ENCODE measurements at regions not wholly inside any gene's neighbourhood (a gene's known extent, or its start where the extent isn't known, plus 50 kb on each side); places are given as distances from the start of the nearest gene placed in this dataset.
"Not testable (repeated sequence)": the region's sequence is repeated elsewhere in the genome, so short reads cannot be mapped to it uniquely, and the experiment has no call there.

DNA sequence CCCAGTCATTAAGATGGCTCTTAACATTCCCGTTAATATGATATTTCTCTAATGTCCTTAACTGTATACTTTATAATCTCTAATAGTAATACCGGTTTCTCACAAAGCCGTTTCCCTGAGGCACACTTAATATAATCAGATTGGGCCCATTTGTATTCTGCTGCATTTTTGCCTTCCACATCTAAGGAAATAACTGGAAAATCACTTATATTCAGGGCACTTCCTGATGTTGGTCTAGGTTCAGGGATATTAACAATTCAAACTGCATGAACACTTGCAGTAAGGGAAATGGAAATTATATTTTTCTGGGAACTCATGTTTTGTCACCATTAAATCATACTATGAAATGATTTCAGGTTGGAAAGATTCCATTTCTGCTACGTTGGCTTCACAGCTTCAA, 119.8 kb downstream of the TPR start:
- ChIA-PET CTCF (interaction anchor here (1.4 kb wide), 1 partner anchor 19 kb away, joined by 3 read pairs; no protein-coding TSS in a partner anchor), POLR2A (no interaction called here)
- H3K4me3 ChIP-seq (ENCODE audit: low read depth, low read length) = no peak overlapping the region
- TF ChIP-seq, protein P1, sequence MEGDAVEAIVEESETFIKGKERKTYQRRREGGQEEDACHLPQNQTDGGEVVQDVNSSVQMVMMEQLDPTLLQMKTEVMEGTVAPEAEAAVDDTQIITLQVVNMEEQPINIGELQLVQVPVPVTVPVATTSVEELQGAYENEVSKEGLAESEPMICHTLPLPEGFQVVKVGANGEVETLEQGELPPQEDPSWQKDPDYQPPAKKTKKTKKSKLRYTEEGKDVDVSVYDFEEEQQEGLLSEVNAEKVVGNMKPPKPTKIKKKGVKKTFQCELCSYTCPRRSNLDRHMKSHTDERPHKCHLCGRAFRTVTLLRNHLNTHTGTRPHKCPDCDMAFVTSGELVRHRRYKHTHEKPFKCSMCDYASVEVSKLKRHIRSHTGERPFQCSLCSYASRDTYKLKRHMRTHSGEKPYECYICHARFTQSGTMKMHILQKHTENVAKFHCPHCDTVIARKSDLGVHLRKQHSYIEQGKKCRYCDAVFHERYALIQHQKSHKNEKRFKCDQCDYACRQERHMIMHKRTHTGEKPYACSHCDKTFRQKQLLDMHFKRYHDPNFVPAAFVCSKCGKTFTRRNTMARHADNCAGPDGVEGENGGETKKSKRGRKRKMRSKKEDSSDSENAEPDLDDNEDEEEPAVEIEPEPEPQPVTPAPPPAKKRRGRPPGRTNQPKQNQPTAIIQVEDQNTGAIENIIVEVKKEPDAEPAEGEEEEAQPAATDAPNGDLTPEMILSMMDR (IDR thresholded peaks at IDR 0.05; ENCODE audit: insufficient read depth, low read length, missing control alignments) = no peak
- DNase-seq (ENCODE audit: low read depth, low spot score) = no peak

DNA sequence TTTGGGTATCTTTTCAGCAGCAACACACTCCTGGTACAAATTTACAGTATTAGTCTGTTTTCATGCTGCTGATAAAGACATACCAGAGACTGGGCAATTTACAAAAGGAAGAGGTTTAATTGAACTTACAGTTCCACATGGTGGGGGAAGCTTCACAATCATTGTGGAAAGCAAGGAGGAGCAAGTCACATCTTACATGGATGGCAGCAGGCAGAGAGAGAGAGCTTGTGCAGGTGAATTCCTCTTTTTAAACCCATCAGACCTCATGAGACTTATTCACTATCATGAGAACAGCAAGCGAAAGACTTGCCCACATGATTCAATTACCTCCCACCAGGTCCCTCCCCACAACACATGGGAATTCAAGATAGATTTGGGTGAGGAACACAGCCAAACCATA, 124.5 kb downstream of the TPR start:
- TF ChIP-seq, protein P1 (IDR thresholded peaks at IDR 0.05; ENCODE audit: insufficient read depth, low read length, missing control alignments) = no peak
- POLR2A ChIA-PET = no interaction called here
- H3K4me3 ChIP-seq (ENCODE audit: low read depth, low read length) = no peak overlapping the region
- DNase-seq (ENCODE audit: low read depth, low spot score) = no peak
- CTCF ChIA-PET = interaction anchor here (1.6 to 1.7 kb wide), 2 partner anchors 10 to 18 kb away, joined by 3 to 4 read pairs; no protein-coding TSS in a partner anchor

GRCh38 chr1:186248608-186249007, 126.4 kb downstream of the TPR start:
- POLR2A ChIA-PET; CTCF ChIA-PET; DNase-seq (ENCODE audit: low read depth, low spot score); H3K4me3 ChIP-seq (ENCODE audit: low read depth, low read length): not testable (repeated sequence)

DNA sequence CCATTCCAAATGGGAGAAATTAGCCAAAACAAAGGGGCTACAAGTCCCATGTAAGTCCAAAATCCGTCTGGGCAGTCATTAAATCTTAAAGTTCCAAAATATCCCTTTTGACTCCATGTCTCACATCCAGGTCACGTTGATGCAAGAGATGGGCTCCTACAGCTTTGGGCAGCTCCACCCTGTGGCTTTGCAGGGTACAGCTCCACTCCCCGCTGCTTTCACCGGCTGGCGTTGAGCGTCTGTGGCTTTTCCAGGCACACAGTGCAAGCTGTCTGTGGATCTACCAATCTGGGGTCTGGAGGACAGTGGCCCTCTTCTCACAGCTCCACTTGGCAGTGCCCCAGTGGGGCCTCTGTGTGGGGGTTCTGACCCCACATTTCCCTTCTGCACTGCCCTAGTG, 130.2 kb downstream of the TPR start:
- no peak for DNase-seq (ENCODE audit: low read depth, low spot score)
- ChIA-PET CTCF (interaction anchor here (1.5 kb wide), 1 partner anchor 525 kb away, joined by 3 read pairs; no protein-coding TSS in a partner anchor), POLR2A (no interaction called here)
- TF ChIP-seq, protein P1 (IDR thresholded peaks at IDR 0.05; ENCODE audit: insufficient read depth, low read length, missing control alignments) = peak; percentile 10
- H3K4me3 ChIP-seq (ENCODE audit: low read depth, low read length) = no peak overlapping the region

All from AG04449 (cell line).